T-helper 2 cell treated with Interferon-gamma antibody and Interleukin-4, amounts not matched to agents 5 μg/mL and 100 μg/mL, for 36 hours (primary cell): ENCODE measurements at regions not wholly inside any gene's neighbourhood (a gene's known extent, or its start where the extent isn't known, plus 50 kb on each side); places are given as distances from the start of the nearest gene placed in this dataset.
"Not testable (repeated sequence)": the region's sequence is repeated elsewhere in the genome, so short reads cannot be mapped to it uniquely, and the experiment has no call there.

Experiments used
- DNase-seq: peaks from one replicate; pipeline ENCODE4 v3.0.0; 2021; ENCODE audit warnings: low spot score
- H3K27ac Mint-ChIP-seq: one replicate; pipeline ENCODE4 v1.8.0; 2021; ENCODE audit warnings: mild to moderate bottlenecking, mixed read lengths
- H3K27me3 Mint-ChIP-seq: one replicate; pipeline ENCODE4 v1.8.0; 2021; ENCODE audit warnings: low read depth, mixed read lengths
- H3K36me3 Mint-ChIP-seq: one replicate; pipeline ENCODE4 v1.8.0; 2021; ENCODE audit warnings: low read depth, mixed read lengths
- H3K4me1 Mint-ChIP-seq: one replicate; pipeline ENCODE4 v1.8.0; 2021; ENCODE audit warnings: low read depth, mixed read lengths
- H3K4me3 Mint-ChIP-seq: one replicate; pipeline ENCODE4 v1.8.0; 2022; ENCODE audit warnings: mild to moderate bottlenecking, moderate library complexity, mixed read lengths
- H3K9me3 Mint-ChIP-seq: one replicate; pipeline ENCODE4 v1.8.0; 2021; ENCODE audit warnings: mixed read lengths

- H3K9me3 Mint-ChIP-seq: peaks cover 19% of the 10 kb centered on the region
- no peak overlapping the region for H3K27ac Mint-ChIP-seq
- H3K36me3 Mint-ChIP-seq: no peaks in the 10 kb centered on the region
- no peaks in the 10 kb centered on the region for H3K4me1 Mint-ChIP-seq
- no peak overlapping the region for H3K4me3 Mint-ChIP-seq
- no peak for DNase-seq
- no peaks in the 10 kb centered on the region for H3K27me3 Mint-ChIP-seq
These were observed 740.5 kb downstream of the EPHA3 start for GRCh38 chr3:89847955-89848354.

GRCh38 chr3:89851974-89852621, 744.7 kb downstream of the EPHA3 start:
- no peaks in the 10 kb centered on the region for H3K36me3 Mint-ChIP-seq
- H3K27ac Mint-ChIP-seq: no peak overlapping the region
- DNase-seq: no peak
- peaks cover 38% of the 10 kb centered on the region for H3K9me3 Mint-ChIP-seq
- no peaks in the 10 kb centered on the region for H3K27me3 Mint-ChIP-seq
- no peaks in the 10 kb centered on the region for H3K4me1 Mint-ChIP-seq
- no peak overlapping the region for H3K4me3 Mint-ChIP-seq

GRCh38 chr3:89859757-89860156, 752.3 kb downstream of the EPHA3 start:
- peaks cover 20% of the 10 kb centered on the region for H3K9me3 Mint-ChIP-seq
- H3K4me3 Mint-ChIP-seq: no peak overlapping the region
- H3K27me3 Mint-ChIP-seq: no peaks in the 10 kb centered on the region
- no peaks in the 10 kb centered on the region for H3K4me1 Mint-ChIP-seq
- H3K36me3 Mint-ChIP-seq: no peaks in the 10 kb centered on the region
- no peak overlapping the region for H3K27ac Mint-ChIP-seq
- DNase-seq: no peak

- Mint-ChIP-seq H3K27ac (no peak overlapping the region), H3K4me1 (no peaks in the 10 kb centered on the region), H3K4me3 (no peak overlapping the region), H3K9me3 (peaks cover 15% of the 10 kb centered on the region), H3K27me3 (no peaks in the 10 kb centered on the region), H3K36me3 (no peaks in the 10 kb centered on the region)
- no peak for DNase-seq
These were observed 759.9 kb downstream of the EPHA3 start for GRCh38 chr3:89867286-89867685.

- Mint-ChIP-seq H3K27ac (no peak overlapping the region), H3K4me3 (no peak overlapping the region), H3K36me3 (no peaks in the 10 kb centered on the region), H3K9me3 (peaks cover 43% of the 10 kb centered on the region), H3K27me3 (no peaks in the 10 kb centered on the region), H3K4me1 (no peaks in the 10 kb centered on the region)
- DNase-seq: no peak
These were observed 768.7 kb downstream of the EPHA3 start for GRCh38 chr3:89876116-89876515.

GRCh38 chr3:89877230-89877629, 769.8 kb downstream of the EPHA3 start:
- Mint-ChIP-seq H3K4me1 (no peaks in the 10 kb centered on the region), H3K36me3 (no peaks in the 10 kb centered on the region), H3K9me3 (peaks cover 44% of the 10 kb centered on the region), H3K4me3 (no peak overlapping the region), H3K27me3 (no peaks in the 10 kb centered on the region), H3K27ac (no peak overlapping the region)
- no peak for DNase-seq

- no peaks in the 10 kb centered on the region for H3K4me1 Mint-ChIP-seq
These were observed 782.0 kb downstream of the EPHA3 start for GRCh38 chr3:89889386-89889785.

GRCh38 chr3:89908711-89909213, 801.3 kb downstream of the EPHA3 start:
- H3K9me3 Mint-ChIP-seq: peaks cover 31% of the 10 kb centered on the region
- H3K27me3 Mint-ChIP-seq: no peaks in the 10 kb centered on the region
- no peak for DNase-seq
- H3K4me1 Mint-ChIP-seq: no peaks in the 10 kb centered on the region
- no peak overlapping the region for H3K27ac Mint-ChIP-seq
- no peak overlapping the region for H3K4me3 Mint-ChIP-seq
- no peaks in the 10 kb centered on the region for H3K36me3 Mint-ChIP-seq

More at GRCh38 chr3:89889386-89889785, 782.0 kb downstream of the EPHA3 start:
- Mint-ChIP-seq H3K27ac (no peak overlapping the region), H3K4me3 (no peak overlapping the region), H3K36me3 (no peaks in the 10 kb centered on the region), H3K27me3 (no peaks in the 10 kb centered on the region), H3K9me3 (peaks cover 28% of the 10 kb centered on the region)
- no peak for DNase-seq

GRCh38 chr3:89912031-89912430, 804.6 kb downstream of the EPHA3 start:
- Mint-ChIP-seq H3K27me3 (no peaks in the 10 kb centered on the region), H3K4me1 (no peaks in the 10 kb centered on the region), H3K9me3 (peaks cover 23% of the 10 kb centered on the region)

GRCh38 chr3:89923921-89924610, 816.6 kb downstream of the EPHA3 start:
- H3K9me3 Mint-ChIP-seq: peaks cover 15% of the 10 kb centered on the region
- H3K36me3 Mint-ChIP-seq: no peaks in the 10 kb centered on the region
- H3K4me3 Mint-ChIP-seq: no peak overlapping the region
- no peaks in the 10 kb centered on the region for H3K27me3 Mint-ChIP-seq
- no peaks in the 10 kb centered on the region for H3K4me1 Mint-ChIP-seq
- no peak overlapping the region for H3K27ac Mint-ChIP-seq
- DNase-seq: no peak

More at GRCh38 chr3:89912031-89912430, 804.6 kb downstream of the EPHA3 start:
- Mint-ChIP-seq H3K27ac (no peak overlapping the region), H3K4me3 (no peak overlapping the region), H3K36me3 (no peaks in the 10 kb centered on the region)
- DNase-seq: no peak

- H3K9me3 Mint-ChIP-seq: peaks cover 18% of the 10 kb centered on the region
- H3K27ac Mint-ChIP-seq: no peak overlapping the region
- no peaks in the 10 kb centered on the region for H3K36me3 Mint-ChIP-seq
- DNase-seq: no peak
- no peaks in the 10 kb centered on the region for H3K4me1 Mint-ChIP-seq
- no peaks in the 10 kb centered on the region for H3K27me3 Mint-ChIP-seq
- no peak overlapping the region for H3K4me3 Mint-ChIP-seq
These were observed 818.6 kb downstream of the EPHA3 start for GRCh38 chr3:89925976-89926375.

- no peak for DNase-seq
- Mint-ChIP-seq H3K27ac (no peak overlapping the region), H3K36me3 (no peaks in the 10 kb centered on the region), H3K4me3 (no peak overlapping the region), H3K27me3 (no peaks in the 10 kb centered on the region), H3K4me1 (no peaks in the 10 kb centered on the region), H3K9me3 (peaks cover 25% of the 10 kb centered on the region)
These were observed 825.5 kb downstream of the EPHA3 start for GRCh38 chr3:89932882-89933281.

- not testable (repeated sequence) for DNase-seq, H3K36me3 Mint-ChIP-seq, H3K4me1 Mint-ChIP-seq, H3K4me3 Mint-ChIP-seq, H3K27ac Mint-ChIP-seq, H3K27me3 Mint-ChIP-seq
- H3K9me3 Mint-ChIP-seq: peaks cover 26% of the 10 kb centered on the region
These were observed 837.0 kb downstream of the EPHA3 start for GRCh38 chr3:89944461-89944860.

GRCh38 chr3:89946884-89947283, 839.5 kb downstream of the EPHA3 start:
- no peak overlapping the region for H3K27ac Mint-ChIP-seq
- no peak overlapping the region for H3K4me3 Mint-ChIP-seq
- DNase-seq: no peak
- no peaks in the 10 kb centered on the region for H3K4me1 Mint-ChIP-seq
- H3K36me3 Mint-ChIP-seq: no peaks in the 10 kb centered on the region
- H3K9me3 Mint-ChIP-seq: peaks cover 25% of the 10 kb centered on the region
- H3K27me3 Mint-ChIP-seq: no peaks in the 10 kb centered on the region
